ENCODE measurements at regions not wholly inside any gene's neighbourhood (a gene's known extent, or its start where the extent isn't known, plus 50 kb on each side); places are given as distances from the start of the nearest gene placed in this dataset.

DNA sequence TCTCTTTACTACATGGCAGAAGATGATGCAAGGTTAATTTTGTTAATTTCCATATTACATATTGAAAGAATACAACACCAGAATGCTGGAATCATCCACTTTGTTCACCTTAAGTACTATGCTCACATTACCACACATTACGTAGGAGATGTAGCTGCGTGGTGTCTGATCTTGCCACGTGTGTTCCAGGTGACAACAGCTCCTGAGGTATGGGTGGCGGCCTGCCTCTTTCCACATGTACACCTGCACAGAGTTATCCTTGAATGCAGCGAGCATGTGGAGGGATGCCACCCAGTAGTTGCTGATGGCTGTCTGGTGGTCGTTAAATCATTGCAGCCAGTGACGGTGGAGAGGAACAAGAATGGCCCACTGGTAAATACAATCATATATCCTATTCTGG, 740.5 kb upstream of the EEF2KMT start:
- no peak for ATAC-seq
- Histone ChIP-seq H3K27ac (no peak overlapping the region), H3K4me1 (no peaks in the 10 kb centered on the region), H3K36me3 (replicated peaks in 1 of 2; ENCODE audit: insufficient read depth in 1 of 2, low read depth in 2 of 2) (no peaks in the 10 kb centered on the region), H3K27me3 (no peaks in the 10 kb centered on the region), H3K4me3 (no peak overlapping the region), H3K9me3 (no peaks in the 10 kb centered on the region)
- 63 to 69% methylated on average over 7 of the region's 7 CpGs for WGBS, 2 donors
- DNase-seq: no peak
- intact Hi-C loops (cut with DNase I): no loop called here
- TF ChIP-seq POLR2A (IDR thresholded peaks at IDR 0.05): no peak
- TF ChIP-seq, protein P1, sequence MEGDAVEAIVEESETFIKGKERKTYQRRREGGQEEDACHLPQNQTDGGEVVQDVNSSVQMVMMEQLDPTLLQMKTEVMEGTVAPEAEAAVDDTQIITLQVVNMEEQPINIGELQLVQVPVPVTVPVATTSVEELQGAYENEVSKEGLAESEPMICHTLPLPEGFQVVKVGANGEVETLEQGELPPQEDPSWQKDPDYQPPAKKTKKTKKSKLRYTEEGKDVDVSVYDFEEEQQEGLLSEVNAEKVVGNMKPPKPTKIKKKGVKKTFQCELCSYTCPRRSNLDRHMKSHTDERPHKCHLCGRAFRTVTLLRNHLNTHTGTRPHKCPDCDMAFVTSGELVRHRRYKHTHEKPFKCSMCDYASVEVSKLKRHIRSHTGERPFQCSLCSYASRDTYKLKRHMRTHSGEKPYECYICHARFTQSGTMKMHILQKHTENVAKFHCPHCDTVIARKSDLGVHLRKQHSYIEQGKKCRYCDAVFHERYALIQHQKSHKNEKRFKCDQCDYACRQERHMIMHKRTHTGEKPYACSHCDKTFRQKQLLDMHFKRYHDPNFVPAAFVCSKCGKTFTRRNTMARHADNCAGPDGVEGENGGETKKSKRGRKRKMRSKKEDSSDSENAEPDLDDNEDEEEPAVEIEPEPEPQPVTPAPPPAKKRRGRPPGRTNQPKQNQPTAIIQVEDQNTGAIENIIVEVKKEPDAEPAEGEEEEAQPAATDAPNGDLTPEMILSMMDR (IDR thresholded peaks at IDR 0.05): no peak

DNA sequence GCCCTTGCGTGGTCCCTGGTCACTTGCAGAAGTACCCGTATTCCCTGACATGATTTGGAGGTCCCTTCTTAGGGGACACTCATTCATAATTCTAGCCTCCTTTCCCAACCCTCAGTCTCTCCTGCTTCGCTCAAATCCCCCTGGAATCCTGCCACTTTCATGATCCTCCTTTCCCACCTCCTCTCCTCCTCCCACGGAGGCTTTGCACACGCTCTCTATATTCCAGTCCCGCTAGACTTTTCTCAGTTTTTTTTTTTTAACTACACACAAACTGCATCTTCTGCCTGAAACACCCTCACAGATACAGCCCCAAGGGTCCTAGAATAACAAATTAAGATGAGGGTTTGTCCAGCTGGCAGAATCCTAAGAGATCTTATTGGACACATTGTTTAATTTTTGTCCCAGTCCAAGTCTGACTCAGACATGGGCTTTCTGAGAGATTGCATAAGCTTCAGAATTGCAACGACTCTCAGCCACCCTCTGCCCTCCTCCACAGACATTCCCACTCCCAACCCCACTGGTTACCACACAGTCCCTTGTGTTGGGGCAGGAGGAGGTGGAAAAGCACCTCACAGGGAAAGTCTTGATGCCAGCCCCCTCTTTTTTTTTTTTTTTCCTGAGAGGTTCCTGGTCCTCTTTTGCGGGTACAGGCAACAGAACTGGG, 739.5 kb upstream of the EEF2KMT start:
- DNase-seq: no peak
- 58 to 64% methylated on average over 8 of the region's 8 CpGs for WGBS, 2 donors
- no peak for ATAC-seq
- Histone ChIP-seq H3K4me3 (no peak overlapping the region), H3K4me1 (no peaks in the 10 kb centered on the region), H3K27ac (no peak overlapping the region), H3K9me3 (no peaks in the 10 kb centered on the region), H3K27me3 (no peaks in the 10 kb centered on the region), H3K36me3 (replicated peaks in 1 of 2; ENCODE audit: insufficient read depth in 1 of 2, low read depth in 2 of 2) (no peaks in the 10 kb centered on the region)
- TF ChIP-seq POLR2A (IDR thresholded peaks at IDR 0.05): no peak
- intact Hi-C loops (cut with DNase I): no loop called here

DNA sequence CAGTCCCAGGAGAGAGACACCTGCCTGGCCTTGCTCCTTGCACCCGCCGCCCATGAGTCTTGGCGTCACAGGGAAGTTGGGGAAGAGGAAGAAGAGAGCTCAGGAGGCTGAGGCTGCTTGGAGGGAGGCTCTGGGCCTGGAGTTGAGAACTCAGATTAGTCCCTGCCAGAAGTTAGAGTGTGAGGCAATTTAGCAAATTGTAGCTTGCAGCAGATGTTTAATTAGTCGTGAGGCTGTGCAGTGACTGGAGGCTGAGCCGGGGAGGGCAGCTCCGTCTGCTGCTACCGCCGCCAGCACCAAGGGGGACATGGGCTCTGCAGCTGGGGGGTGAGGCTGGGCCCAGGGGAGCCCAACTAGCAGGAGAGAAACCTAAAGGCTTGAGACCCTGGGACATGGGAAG, 738.3 kb upstream of the EEF2KMT start:
- Histone ChIP-seq H3K27ac (no peak overlapping the region), H3K4me1 (no peaks in the 10 kb centered on the region), H3K27me3 (no peaks in the 10 kb centered on the region), H3K36me3 (replicated peaks in 1 of 2; ENCODE audit: insufficient read depth in 1 of 2, low read depth in 2 of 2) (no peaks in the 10 kb centered on the region), H3K4me3 (no peak overlapping the region), H3K9me3 (no peaks in the 10 kb centered on the region)
- intact Hi-C loops (cut with DNase I): no loop called here
- ATAC-seq (no peak), DNase-seq (no peak)
- no peak for TF ChIP-seq POLR2A (IDR thresholded peaks at IDR 0.05)
- TF ChIP-seq, protein P1 (IDR thresholded peaks at IDR 0.05): no peak
- WGBS, 2 donors: 72 to 79% methylated on average over 8 of the region's 8 CpGs

DNA sequence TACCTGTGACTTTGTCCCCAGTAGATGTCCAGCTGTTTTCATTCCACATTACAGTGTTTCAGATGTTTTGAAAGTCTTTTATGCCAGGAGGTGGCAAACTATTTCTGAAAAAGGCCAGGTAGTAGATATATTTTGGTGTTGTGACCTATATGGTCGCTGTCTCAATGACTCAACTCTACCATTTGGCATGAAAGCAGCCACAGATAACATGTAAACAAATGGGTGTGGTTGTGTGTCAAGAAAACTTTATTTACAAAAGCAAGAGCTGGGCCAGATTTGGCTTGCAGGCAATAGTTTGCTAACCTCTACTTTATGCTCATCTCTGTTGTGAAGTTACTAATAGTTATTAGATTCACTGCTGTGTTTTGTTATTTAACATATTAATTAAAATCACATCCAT, 728.7 kb upstream of the EEF2KMT start:
- Histone ChIP-seq H3K27me3 (no peaks in the 10 kb centered on the region), H3K4me3 (no peak overlapping the region), H3K4me1 (no peaks in the 10 kb centered on the region), H3K36me3 (replicated peaks in 1 of 2; ENCODE audit: insufficient read depth in 1 of 2, low read depth in 2 of 2) (no peaks in the 10 kb centered on the region), H3K27ac (no peak overlapping the region), H3K9me3 (no peaks in the 10 kb centered on the region)
- WGBS, 2 donors: 55 to 67% methylated on average over 1 of the region's 1 CpG
- TF ChIP-seq, protein P1 (IDR thresholded peaks at IDR 0.05): no peak
- no peak for TF ChIP-seq POLR2A (IDR thresholded peaks at IDR 0.05)
- no peak for ATAC-seq
- intact Hi-C loops (cut with DNase I): no loop called here
- DNase-seq: no peak

DNA sequence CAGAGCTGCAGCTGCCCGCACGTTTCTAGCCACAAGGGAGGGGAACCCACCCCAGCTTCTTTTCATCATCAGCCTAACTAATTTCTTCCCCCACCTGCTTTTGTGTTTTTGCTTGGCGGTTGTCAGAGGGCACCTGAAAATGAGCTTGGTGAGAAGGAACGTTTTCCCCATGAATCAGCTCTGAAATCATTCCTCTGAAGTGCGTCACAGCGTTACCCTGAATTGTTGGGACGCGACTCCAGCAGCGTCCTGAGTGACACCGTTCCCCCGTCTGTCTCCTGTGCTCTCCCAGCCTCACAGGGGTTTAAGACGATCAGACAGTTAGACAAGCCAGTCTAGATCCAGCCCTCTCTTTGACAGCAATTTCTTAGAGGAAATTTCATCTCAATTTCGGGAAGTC, 722.9 kb upstream of the EEF2KMT start:
- no peak for DNase-seq
- intact Hi-C loops (cut with DNase I): no loop called here
- Histone ChIP-seq H3K36me3 (replicated peaks in 1 of 2; ENCODE audit: insufficient read depth in 1 of 2, low read depth in 2 of 2) (no peaks in the 10 kb centered on the region), H3K27ac (no peak overlapping the region), H3K27me3 (no peaks in the 10 kb centered on the region), H3K4me3 (no peak overlapping the region), H3K9me3 (no peaks in the 10 kb centered on the region), H3K4me1 (no peaks in the 10 kb centered on the region)
- TF ChIP-seq, protein P1 (IDR thresholded peaks at IDR 0.05): no peak
- no peak for TF ChIP-seq POLR2A (IDR thresholded peaks at IDR 0.05)
- WGBS, 2 donors: 69 to 70% methylated on average over 13 of the region's 13 CpGs
- ATAC-seq: no peak
